Tibial nerve (tissue), 4 donors: ENCODE measurements at regions not wholly inside any gene's neighbourhood (a gene's known extent, or its start where the extent isn't known, plus 50 kb on each side); places are given as distances from the start of the nearest gene placed in this dataset.

ENCODE experiments used
- DNase-seq, 2 donors: peaks; one replicate each; pipeline ENCODE4 v3.0.0-alpha.2; 2019; ENCODE audit warnings: low spot score in 2 of 2
- H3K27ac ChIP-seq, 4 donors: fragments of 200-600 bp; sonication (generic) in 3 of 4; one replicate each; pipeline ENCODE4 v1.5.1; 2017 to 2019; ENCODE audit warnings: mild to moderate bottlenecking in 1 of 4
- H3K27me3 ChIP-seq, 2 donors: fragments of 200-600 bp; sonication (generic) in 1 of 2; one replicate each; pipeline versions ENCODE4 v1.5.1 to v1.6.0; 2017 to 2019
- H3K36me3 ChIP-seq, 3 donors: fragments of 200-600 bp; sonication (generic); one replicate each; pipeline ENCODE4 v1.5.1; 2018 to 2019
- H3K4me1 ChIP-seq, 4 donors: fragments of 200-600 bp; sonication (generic) in 3 of 4; one replicate each; pipeline ENCODE4 v1.5.1; 2017 to 2019
- H3K4me3 ChIP-seq, 4 donors: fragments of 200-600 bp; sonication (generic) in 3 of 4; one replicate each; pipeline ENCODE4 v1.5.1; 2017 to 2019; ENCODE audit warnings: mild to moderate bottlenecking in 1 of 4, moderate library complexity in 1 of 4
- H3K9me3 ChIP-seq, 4 donors: fragments of 200-600 bp; sonication (generic) in 3 of 4; one replicate each; pipeline ENCODE4 v1.5.1; 2017 to 2019
- EP300 ChIP-seq, 2 donors: sonication (generic); formaldehyde crosslinking; IDR thresholded peaks; one replicate each; pipeline ENCODE4 v1.6.1; 2017; ENCODE audit warnings: antibody characterized with exemption in 2 of 2, mild to moderate bottlenecking in 1 of 2
- POLR2A ChIP-seq, 2 donors: fragments of 450-650 bp; IDR thresholded peaks; one replicate each; pipeline ENCODE4 v1.6.1; 2017; ENCODE audit warnings: antibody characterized with exemption in 2 of 2, mild to moderate bottlenecking in 2 of 2, moderate library complexity in 2 of 2
- WGBS, 2 donors: methylation state at CpG; one replicate each; pipeline ENCODE4 v1.1.5; 2018; 5-methylcytosine and 5-hydroxymethylcytosine counted together
- TF ChIP-seq, protein P1 (sequence below), 5 experiments: fragments of 200-600 bp in 3 of 5; fragments of 450-650 bp in 2 of 5; sonication (generic) in 3 of 5; IDR thresholded peaks; one replicate each; pipeline ENCODE4 v1.5.1; 2016 to 2019; ENCODE audit warnings: antibody characterized with exemption in 5 of 5, mild to moderate bottlenecking in 3 of 5, moderate library complexity in 2 of 5

GRCh38 chr11:112617098-112617425 is 344.2 kb upstream of the NCAM1 start:
- 90 to 97% methylated on average over 2 of the region's 2 CpGs for WGBS, 2 donors
- no peak overlapping the region for H3K4me3 ChIP-seq
- no peaks in the 10 kb centered on the region for H3K27me3 ChIP-seq
- no peak overlapping the region for H3K27ac ChIP-seq
- no peak for DNase-seq
- TF ChIP-seq POLR2A (IDR thresholded peaks at IDR 0.05) (no peak), EP300 (IDR thresholded peaks at IDR 0.05) (no peak)
- TF ChIP-seq, protein P1, sequence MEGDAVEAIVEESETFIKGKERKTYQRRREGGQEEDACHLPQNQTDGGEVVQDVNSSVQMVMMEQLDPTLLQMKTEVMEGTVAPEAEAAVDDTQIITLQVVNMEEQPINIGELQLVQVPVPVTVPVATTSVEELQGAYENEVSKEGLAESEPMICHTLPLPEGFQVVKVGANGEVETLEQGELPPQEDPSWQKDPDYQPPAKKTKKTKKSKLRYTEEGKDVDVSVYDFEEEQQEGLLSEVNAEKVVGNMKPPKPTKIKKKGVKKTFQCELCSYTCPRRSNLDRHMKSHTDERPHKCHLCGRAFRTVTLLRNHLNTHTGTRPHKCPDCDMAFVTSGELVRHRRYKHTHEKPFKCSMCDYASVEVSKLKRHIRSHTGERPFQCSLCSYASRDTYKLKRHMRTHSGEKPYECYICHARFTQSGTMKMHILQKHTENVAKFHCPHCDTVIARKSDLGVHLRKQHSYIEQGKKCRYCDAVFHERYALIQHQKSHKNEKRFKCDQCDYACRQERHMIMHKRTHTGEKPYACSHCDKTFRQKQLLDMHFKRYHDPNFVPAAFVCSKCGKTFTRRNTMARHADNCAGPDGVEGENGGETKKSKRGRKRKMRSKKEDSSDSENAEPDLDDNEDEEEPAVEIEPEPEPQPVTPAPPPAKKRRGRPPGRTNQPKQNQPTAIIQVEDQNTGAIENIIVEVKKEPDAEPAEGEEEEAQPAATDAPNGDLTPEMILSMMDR (IDR thresholded peaks at IDR 0.05), result no peak
- peaks cover 0 to 17% (median 0%) of the 10 kb centered on the region in 4 donors for H3K4me1 ChIP-seq
- H3K9me3 ChIP-seq, result no peaks in the 10 kb centered on the region
- no peaks in the 10 kb centered on the region for H3K36me3 ChIP-seq

- Histone ChIP-seq H3K9me3 (no peaks in the 10 kb centered on the region), H3K4me3 (no peak overlapping the region), H3K4me1 (peaks cover 0 to 6% (median 0%) of the 10 kb centered on the region in 4 donors), H3K27ac (no peak overlapping the region), H3K36me3 (no peaks in the 10 kb centered on the region), H3K27me3 (no peaks in the 10 kb centered on the region)
- TF ChIP-seq, protein P1 (IDR thresholded peaks at IDR 0.05), result no peak
- TF ChIP-seq POLR2A (IDR thresholded peaks at IDR 0.05), result no peak
- no peak for TF ChIP-seq EP300 (IDR thresholded peaks at IDR 0.05)
- DNase-seq, result no peak
- 75 to 82% methylated on average over 13 of the region's 13 CpGs for WGBS, 2 donors
Measured at GRCh38 chr11:112617977-112618826, 343.0 kb upstream of the NCAM1 start.

DNA sequence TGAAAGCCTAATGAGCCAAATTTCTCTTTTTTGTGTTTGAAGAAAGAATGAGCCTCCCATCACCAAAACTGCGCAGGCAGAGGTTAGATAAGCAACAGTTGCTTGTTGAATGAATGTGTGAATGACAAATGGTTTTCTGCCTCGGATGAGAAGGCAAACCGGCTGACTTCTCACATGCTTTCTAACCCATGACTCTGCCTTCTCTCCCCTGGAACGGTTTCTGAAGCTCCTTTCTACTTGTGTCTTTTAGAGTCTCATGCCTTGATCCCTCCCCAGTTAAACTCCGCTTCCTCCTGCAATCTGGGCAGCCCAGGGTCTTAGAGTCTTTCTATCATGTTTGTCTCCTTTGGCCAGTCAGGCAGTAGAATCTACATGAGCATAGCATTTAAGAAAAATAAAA is 342.1 kb upstream of the NCAM1 start:
- TF ChIP-seq, protein P1 (IDR thresholded peaks at IDR 0.05), result no peak
- TF ChIP-seq EP300 (IDR thresholded peaks at IDR 0.05) (no peak), POLR2A (IDR thresholded peaks at IDR 0.05) (no peak)

DNA sequence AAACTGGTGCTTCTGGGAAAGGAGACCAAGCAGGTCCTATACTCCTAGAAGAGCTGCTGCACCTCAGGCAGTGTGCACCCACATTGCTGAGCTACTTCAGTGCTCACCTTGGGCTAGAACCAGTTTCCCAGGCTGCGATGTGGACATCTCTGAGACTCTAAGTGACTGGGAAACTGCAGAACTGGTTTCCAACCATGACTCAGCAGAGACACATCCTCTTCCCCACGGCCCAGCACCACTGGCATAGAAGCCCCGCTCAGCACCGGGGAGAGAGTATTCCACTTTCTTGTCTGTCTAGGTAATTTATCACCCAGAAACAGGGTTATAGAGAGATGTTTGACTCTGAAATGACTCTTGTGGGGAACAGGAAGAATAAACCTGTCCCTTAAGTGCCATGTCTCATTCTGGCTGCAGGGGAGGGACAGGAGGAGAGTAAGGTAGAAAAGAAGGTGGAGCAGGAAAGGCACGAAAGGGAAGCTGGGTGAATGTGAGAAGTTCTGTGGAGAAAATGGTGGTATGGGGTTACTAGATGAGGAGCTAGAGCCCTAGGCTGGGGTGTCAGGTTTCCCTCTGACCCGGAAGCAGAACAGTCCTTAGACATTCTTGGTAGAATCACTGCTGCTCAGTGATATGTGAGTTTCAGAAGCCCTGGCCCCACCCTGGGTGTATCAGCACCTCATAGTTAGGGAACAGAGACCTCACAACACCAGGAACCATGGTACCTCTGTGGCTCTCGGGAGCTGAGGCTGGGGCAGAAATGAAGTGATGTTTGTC is 340.4 kb upstream of the NCAM1 start:
- TF ChIP-seq, protein P1 (IDR thresholded peaks at IDR 0.05), result no peak
- TF ChIP-seq EP300 (IDR thresholded peaks at IDR 0.05) (no peak), POLR2A (IDR thresholded peaks at IDR 0.05) (no peak)
- 77 to 79% methylated on average over 7 of the region's 7 CpGs for WGBS, 2 donors
- Histone ChIP-seq H3K36me3 (no peaks in the 10 kb centered on the region), H3K27me3 (no peaks in the 10 kb centered on the region), H3K4me1 (no peaks in the 10 kb centered on the region), H3K4me3 (no peak overlapping the region), H3K27ac (no peak overlapping the region), H3K9me3 (no peaks in the 10 kb centered on the region)
- DNase-seq, result no peak

More for the DNA sequence above, 342.1 kb upstream of the NCAM1 start:
- Histone ChIP-seq H3K4me1 (no peaks in the 10 kb centered on the region), H3K27ac (no peak overlapping the region), H3K36me3 (no peaks in the 10 kb centered on the region), H3K4me3 (no peak overlapping the region), H3K27me3 (no peaks in the 10 kb centered on the region), H3K9me3 (no peaks in the 10 kb centered on the region)
- 75 to 76% methylated on average over 5 of the region's 5 CpGs for WGBS, 2 donors
- no peak for DNase-seq

DNA sequence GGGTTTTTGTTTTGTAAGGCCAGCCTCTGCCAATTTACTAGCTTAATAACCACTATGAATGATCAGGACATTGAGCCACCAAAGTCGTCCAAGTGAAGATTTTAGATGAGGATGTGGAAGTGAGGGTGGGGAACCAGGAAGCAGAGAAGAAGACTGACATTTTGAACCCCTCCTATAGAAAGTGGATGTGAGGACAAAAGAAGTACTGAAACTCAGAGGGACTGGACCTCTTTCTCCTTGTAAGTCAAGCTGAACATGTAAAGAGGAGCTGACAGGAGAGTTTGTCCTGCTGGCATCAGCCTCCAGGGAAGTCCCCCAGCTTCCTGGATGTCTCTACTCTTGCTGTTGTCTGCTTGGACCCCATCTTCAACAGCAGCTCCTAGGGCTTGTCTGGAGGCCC is 338.2 kb upstream of the NCAM1 start:
- Histone ChIP-seq H3K36me3 (no peaks in the 10 kb centered on the region), H3K9me3 (no peaks in the 10 kb centered on the region), H3K27me3 (no peaks in the 10 kb centered on the region), H3K4me1 (no peaks in the 10 kb centered on the region), H3K27ac (no peak overlapping the region), H3K4me3 (no peak overlapping the region)
- 68 to 86% methylated on average over 1 of the region's 1 CpG for WGBS, 2 donors
- TF ChIP-seq, protein P1 (IDR thresholded peaks at IDR 0.05), result no peak
- TF ChIP-seq EP300 (IDR thresholded peaks at IDR 0.05) (no peak), POLR2A (IDR thresholded peaks at IDR 0.05) (no peak)
- DNase-seq, result no peak
